GM19468 (cell line): ENCODE measurements at regions not wholly inside any gene's neighbourhood (a gene's known extent, or its start where the extent isn't known, plus 50 kb on each side); places are given as distances from the start of the nearest gene placed in this dataset.
"Not testable (repeated sequence)": the region's sequence is repeated elsewhere in the genome, so short reads cannot be mapped to it uniquely, and the experiment has no call there.

Experiments used
- ATAC-seq: cut with Tn5 transposase; IDR thresholded peaks from one replicate; pipeline ENCODE4 v1.9.1; 2021; ENCODE audit warnings: mild to moderate bottlenecking, moderate library complexity, moderate number of reproducible peaks; ENCODE audit not compliant: unreplicated experiment; ENCODE audit errors: extremely low read depth

DNA sequence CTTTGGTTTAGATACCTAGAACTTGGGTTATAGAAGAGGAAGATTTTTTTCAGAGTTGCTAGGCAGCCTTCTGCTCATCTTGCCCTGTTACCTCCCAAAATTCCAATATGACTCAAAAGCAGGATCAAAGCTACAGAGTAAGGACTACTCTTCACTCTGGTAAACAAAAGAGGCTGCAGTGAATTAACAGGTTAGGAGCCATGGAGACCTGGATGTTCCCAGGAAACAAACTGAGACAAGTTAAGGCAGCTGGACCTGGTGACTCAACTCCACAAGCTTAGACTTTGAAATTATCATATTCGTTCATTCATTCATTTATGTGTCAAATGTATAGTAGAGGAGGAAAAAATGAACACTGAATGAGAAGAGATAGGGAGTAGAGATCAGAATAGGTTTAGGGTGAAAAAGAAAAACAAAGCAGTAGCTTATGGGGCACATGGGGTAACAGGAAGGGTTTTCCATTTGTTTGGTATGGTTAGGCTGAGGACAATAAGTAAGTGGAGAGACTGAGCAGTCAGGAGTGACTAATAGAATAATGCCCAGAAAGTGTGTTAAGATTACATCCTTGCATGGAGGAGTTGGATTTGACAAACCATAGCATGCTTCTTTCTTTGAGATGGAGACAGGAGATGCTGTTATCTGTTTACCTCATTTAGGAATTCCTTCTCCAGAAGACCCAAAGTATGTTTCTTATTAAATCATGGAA, 464.0 kb upstream of the ZNF608 start:
- ATAC-seq = no peak

GRCh38 chr5:125214080-125214479, 467.6 kb upstream of the ZNF608 start:
- ATAC-seq = peak; percentile 55

DNA sequence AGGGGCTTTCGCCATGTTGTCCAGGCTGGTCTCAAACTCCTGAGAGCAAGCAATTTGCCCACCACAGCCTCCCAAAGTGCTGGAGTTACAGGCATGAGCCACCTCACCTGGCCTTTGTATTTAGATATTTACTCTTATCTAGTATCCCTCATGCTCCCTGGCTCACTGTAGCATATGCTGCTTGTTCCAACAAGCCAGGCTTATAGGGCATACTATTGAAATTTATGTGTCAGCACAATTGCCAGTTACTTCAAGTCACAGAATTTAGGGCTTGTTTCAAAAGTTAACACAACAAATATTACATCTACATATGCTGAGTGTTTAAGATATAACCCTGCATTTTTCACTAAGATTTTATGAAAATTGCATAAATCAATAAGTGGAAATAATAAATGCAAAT, 469.2 kb upstream of the ZNF608 start:
- ATAC-seq = no peak

- ATAC-seq = no peak
Observed at GRCh38 chr5:125219710-125220109, 473.3 kb upstream of the ZNF608 start.

DNA sequence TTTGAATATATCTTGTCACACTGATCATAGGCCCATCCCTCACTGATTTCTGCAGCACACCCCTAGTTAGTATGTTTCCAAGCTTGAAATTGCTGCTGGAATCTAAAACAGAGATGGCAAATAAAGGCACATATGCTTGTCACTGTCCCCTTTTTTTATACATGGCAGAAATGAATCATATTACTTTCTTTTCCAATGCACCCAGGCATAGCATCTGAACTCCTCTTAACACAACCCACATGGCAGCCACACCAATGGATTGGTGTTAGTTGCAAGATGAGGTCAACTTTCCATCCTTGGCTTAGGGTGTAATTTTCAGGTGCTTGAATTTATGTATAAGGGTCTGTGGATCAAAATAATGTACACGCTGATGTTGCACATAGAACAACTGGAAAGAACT, 473.8 kb upstream of the ZNF608 start:
- no peak for ATAC-seq

DNA sequence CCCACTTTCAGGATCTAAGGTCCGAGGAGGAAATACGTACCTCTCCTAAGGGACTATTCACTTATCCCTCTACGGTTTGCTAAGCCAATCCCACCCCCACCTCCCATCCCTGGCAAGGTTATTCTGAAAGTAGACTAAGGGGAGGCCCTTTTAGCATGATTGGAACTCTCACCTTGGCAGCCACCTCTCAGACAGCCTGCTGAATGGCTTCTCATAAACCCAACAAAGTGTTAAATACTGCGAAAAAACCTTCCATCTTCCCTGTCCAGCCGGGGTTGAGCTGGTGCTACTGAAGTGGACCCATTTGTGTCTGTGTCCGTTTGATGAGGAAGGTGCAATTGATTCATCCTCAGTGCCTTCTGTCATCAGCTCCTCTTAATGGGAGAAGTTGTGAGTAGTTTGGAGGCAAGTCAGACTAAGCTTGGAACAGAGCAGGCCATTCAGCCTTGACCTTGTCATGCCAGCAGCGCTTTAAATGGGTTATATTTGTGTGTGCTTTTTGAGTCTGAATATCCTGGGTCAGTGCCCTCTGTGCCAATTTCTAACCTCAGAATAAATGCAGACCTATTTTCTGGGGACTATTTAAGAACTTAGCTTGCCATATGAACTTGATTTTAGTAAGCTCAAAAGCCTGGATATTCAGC, 476.3 kb upstream of the ZNF608 start:
- ATAC-seq = no peak

DNA sequence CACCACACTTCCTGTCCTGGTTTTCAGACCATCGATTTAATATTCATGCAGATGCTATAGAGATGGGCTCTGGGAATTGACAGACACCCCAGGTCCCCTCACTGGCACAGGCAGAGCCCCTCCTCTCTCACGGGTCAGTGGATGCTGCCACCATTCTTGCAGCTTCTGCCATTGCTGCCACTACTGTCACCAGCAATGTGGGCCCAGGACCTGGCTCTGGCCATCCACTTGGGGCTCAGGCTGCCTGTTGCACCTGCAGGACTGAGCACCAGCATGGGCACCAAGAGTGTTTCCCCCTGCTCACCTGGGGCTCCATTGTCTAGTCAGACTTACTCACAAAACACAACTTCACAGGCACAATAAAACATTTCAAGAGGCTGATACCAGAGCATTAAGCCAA, 479.0 kb upstream of the ZNF608 start:
- no peak for ATAC-seq

DNA sequence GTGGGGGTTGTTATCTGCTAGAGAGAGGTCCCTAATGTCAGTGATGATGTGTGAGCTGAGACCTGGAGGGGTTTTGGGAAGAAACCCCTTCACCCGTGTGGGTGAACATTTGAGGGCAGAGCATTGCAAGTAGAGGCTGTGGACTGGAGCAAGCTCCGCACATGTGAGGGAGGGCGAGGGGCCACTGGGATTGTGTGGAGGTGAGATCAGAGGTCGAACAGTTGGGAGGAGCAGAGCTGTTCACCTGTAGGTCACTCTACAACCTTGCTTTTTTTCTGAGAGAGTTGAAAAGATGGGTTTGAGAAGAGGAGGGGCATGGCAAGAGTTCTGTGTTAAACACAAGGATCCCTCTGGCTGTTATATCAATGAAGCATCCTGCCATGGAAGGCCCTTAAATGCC, 480.4 kb upstream of the ZNF608 start:
- no peak for ATAC-seq

DNA sequence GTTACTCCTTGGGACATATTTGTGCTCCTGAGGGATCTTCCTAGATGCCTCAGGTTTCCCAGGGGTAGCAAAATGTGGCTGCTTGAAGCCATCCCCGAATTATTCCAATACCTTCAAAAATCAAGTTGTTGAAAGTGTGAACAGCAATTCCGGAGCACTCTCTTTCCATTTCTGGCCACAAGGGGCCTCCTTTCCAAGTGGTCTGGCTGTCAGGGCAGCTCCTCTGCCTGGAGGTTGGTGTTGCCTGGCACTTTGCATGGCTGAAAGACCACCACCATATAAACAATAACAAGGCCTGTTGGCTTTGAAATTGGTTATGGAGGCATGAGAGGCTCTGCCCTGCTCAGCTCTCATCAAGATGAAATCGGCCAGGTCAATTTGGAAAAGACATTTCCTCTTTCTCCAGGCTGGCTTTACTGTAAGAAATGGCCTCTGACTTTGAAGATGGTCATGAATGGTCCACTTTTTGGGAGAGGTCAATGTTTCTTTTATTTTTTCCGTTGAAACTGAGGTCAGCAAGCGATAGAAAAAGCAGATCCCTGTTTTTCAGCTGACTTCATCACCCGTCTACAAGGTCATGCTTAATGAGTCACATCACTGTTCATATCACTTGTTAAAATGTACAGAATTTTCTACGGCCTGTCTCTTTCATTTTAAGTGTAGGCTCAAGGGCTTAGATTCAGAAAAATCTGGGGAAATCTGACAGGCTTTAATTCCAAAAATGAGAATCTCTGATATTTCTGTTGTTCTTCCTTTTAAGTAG, 481.1 kb upstream of the ZNF608 start:
- no peak for ATAC-seq

DNA sequence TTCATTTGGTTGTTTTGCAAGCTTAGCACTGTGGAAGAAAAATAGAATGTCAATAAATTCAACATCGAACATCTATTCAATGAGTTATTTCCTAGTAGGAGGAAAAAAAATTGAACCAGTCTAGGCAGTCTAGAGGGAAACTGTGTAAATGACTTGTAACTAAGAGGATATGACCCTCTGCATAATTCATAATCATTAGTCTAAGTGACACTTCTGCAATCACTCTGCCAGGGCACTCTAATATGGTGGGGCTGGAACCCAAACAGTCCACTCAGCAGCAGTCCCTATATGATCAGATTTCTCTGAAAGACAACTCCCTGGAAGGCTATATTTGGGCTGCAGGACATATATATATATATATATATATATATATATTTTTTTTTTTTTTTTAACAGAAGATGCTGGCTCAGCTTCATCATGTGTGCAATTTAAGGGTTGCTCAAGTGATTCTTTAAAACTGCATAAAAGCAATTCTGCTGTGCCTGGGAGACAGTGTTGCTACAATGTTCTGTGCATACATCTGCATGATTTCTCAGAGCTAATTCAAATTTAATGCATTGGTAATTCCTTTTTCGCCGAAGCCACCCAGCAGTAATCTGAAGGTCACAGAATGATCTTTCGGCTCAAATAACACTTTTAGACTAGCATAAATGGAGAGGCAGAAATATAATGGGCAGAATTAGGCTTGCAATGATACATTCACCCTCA, 482.1 kb upstream of the ZNF608 start:
- no peak for ATAC-seq

GRCh38 chr5:125229556-125229955, 483.1 kb upstream of the ZNF608 start:
- no peak for ATAC-seq

DNA sequence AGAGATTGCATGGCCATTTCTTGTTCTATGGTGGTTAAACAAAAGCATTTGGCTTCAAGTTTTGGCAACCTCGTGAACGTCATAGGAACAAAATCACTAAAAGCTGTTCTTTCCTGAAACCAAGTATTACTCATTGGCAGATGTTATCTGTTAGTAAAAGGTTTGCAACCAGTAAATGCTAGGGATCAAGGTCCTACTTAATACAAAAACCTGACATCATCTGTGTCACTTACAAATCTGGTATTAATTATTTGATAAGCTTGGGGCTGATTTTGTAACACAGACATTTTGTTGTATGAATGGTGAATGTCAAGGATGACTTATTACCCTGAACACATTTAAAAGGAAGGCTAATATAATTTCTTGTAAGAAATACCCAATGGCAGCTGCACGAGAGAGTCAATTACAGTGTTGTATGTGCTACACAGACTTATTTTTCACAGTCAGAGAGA, 486.4 kb upstream of the ZNF608 start:
- no peak for ATAC-seq

- ATAC-seq = no peak
Observed at GRCh38 chr5:125233944-125234343, 487.5 kb upstream of the ZNF608 start.

- no peak for ATAC-seq
Observed at GRCh38 chr5:125236007-125236406, 489.6 kb upstream of the ZNF608 start.

- ATAC-seq = no peak
Observed at GRCh38 chr5:125236981-125237380, 490.5 kb upstream of the ZNF608 start.

DNA sequence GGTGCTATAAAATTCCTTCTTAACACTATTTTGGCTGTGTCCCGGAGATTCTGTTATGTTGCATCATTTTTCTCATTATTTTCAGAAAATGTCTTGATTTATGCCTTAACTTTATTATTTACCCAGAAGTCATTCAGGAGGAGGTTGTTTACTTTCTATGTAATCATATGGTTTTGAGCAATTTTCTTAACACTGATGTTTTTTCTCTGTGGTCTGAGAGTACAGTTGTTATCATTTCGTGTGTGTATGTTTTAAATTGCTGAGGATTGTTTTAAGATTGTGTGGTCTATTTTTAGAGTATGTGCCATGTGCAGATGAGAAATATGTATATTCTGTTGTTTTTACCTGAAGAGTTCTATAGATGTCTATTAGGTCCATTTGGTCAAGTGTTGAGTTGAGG, 498.1 kb upstream of the ZNF608 start:
- no peak for ATAC-seq

- no peak for ATAC-seq
Observed at GRCh38 chr5:125245216-125245615, 498.8 kb upstream of the ZNF608 start.

DNA sequence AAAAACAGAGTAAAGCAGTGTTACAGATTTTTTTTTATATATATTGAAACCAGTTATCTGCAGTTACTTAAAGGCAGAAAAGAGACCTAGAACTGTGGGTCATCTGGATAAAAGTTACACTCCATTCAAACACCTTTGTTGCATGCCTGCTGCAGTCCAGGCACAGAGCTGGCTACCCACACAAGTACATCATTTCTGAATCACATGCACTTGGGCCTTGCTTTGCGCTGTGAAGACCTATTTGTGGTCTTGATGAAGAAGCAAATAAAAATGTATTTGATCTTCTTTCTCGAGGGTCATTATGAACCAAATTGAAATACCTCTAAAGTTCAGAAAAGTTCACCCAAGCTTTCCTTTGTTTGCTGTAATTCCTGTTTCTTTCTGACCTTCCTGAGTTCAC, 503.0 kb upstream of the ZNF608 start:
- no peak for ATAC-seq

- no peak for ATAC-seq
Observed at GRCh38 chr5:125251703-125252102, 505.3 kb upstream of the ZNF608 start.

GRCh38 chr5:125253634-125254033, 507.2 kb upstream of the ZNF608 start:
- ATAC-seq = not testable (repeated sequence)

- no peak for ATAC-seq
Observed at GRCh38 chr5:125254267-125254666, 507.8 kb upstream of the ZNF608 start.
